Colonic mucosa (tissue), 4 donors: ENCODE measurements at regions not wholly inside any gene's neighbourhood (a gene's known extent, or its start where the extent isn't known, plus 50 kb on each side); places are given as distances from the start of the nearest gene placed in this dataset.

Source experiments
- DNase-seq: peaks from one replicate; pipeline ENCODE4 v3.0.0-alpha.2; 2020
- H3K27ac ChIP-seq: fragments of 200-600 bp; one replicate; pipeline ENCODE4 v1.8.0; 2021
- H3K27me3 ChIP-seq: fragments of 200-600 bp; one replicate; pipeline ENCODE4 v1.8.0; 2021
- H3K36me3 ChIP-seq: fragments of 200-600 bp; one replicate; pipeline ENCODE4 v1.8.0; 2021
- H3K4me1 ChIP-seq: fragments of 200-600 bp; one replicate; pipeline ENCODE4 v1.8.0; 2021; ENCODE audit warnings: mild to moderate bottlenecking
- H3K4me3 ChIP-seq: fragments of 200-600 bp; one replicate; pipeline ENCODE4 v1.8.0; 2021
- H3K9ac ChIP-seq, 2 donors: one replicate each; pipeline ENCODE4 v1.7.0; 2013; ENCODE audit warnings: control low read depth in 2 of 2, low read depth in 2 of 2, low read length in 2 of 2
- H3K9me3 ChIP-seq: fragments of 200-600 bp; one replicate; pipeline ENCODE4 v1.8.0; 2021
- intact Hi-C: fragments of 100-400 bp; cut with DNase I; formaldehyde crosslinking; loops from one replicate; pipeline ENCODE4 v1.14.1; 2022
- TF ChIP-seq, protein P1 (sequence below): fragments of 200-600 bp; IDR thresholded peaks from one replicate; pipeline ENCODE4 v1.8.0; 2022; ENCODE audit warnings: antibody characterized with exemption, mild to moderate bottlenecking
- donor health status: healthy.
- donor health status: DM: no; HTN: no; CAD: no.
- donor health status: DM: no; HTN: no; CAD: no.

DNA sequence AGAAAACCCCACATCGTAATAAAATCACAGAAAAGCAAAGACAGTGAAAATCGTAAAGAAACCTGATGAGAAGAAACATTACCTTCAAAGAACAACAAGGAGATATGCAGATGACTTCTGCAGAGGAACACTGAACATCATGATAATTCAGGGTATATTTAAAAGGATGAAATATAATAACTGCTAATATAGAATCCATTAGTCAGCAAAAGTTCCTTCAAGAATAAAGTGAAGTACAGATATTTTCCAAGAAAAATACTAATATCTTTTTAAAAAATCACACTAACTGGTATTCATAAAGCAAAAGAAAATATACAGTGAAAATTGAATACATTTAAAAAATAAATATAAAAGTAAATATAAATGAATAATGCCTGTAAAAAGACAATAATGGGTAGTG is 176.3 kb upstream of the VEGFC start:
- Histone ChIP-seq H3K36me3 (no peaks in the 10 kb centered on the region), H3K9me3 (no peaks in the 10 kb centered on the region)
- intact Hi-C loops, result no loop called here

DNA sequence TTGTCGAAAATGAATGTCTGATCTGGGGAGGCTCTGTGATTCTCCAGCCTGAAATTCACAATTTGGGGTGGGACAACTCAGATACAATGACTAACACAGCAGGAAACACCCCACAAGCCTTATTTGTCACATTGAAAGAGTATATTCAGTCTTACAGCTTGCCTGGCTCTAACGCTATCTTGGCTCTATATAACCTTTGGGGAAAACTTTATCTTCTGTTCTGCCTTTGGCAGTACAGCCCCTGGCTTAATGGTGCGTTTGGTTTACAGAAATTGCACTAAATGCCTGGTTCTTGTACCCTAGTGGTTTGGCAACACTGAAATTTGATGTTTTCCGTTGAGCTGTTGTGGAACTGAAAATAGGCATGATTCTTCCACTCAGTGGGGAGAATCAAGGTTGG is 178.1 kb upstream of the VEGFC start:
- no peak overlapping the region for H3K27ac ChIP-seq
- H3K9me3 ChIP-seq, result no peaks in the 10 kb centered on the region
- no peaks in the 10 kb centered on the region for H3K27me3 ChIP-seq
- intact Hi-C loops, result no loop called here
- H3K4me1 ChIP-seq, result no peaks in the 10 kb centered on the region
- TF ChIP-seq, protein P1, sequence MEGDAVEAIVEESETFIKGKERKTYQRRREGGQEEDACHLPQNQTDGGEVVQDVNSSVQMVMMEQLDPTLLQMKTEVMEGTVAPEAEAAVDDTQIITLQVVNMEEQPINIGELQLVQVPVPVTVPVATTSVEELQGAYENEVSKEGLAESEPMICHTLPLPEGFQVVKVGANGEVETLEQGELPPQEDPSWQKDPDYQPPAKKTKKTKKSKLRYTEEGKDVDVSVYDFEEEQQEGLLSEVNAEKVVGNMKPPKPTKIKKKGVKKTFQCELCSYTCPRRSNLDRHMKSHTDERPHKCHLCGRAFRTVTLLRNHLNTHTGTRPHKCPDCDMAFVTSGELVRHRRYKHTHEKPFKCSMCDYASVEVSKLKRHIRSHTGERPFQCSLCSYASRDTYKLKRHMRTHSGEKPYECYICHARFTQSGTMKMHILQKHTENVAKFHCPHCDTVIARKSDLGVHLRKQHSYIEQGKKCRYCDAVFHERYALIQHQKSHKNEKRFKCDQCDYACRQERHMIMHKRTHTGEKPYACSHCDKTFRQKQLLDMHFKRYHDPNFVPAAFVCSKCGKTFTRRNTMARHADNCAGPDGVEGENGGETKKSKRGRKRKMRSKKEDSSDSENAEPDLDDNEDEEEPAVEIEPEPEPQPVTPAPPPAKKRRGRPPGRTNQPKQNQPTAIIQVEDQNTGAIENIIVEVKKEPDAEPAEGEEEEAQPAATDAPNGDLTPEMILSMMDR, result no peak
- no peak for DNase-seq
- no peak overlapping the region for H3K4me3 ChIP-seq
- H3K9ac ChIP-seq, result no peak overlapping the region
- H3K36me3 ChIP-seq, result no peaks in the 10 kb centered on the region

More for the DNA sequence above, 176.3 kb upstream of the VEGFC start:
- Histone ChIP-seq H3K4me3 (no peak overlapping the region), H3K9ac (no peak overlapping the region), H3K27me3 (no peaks in the 10 kb centered on the region), H3K4me1 (no peaks in the 10 kb centered on the region), H3K27ac (no peak overlapping the region)
- TF ChIP-seq, protein P1, result no peak
- DNase-seq, result no peak

DNA sequence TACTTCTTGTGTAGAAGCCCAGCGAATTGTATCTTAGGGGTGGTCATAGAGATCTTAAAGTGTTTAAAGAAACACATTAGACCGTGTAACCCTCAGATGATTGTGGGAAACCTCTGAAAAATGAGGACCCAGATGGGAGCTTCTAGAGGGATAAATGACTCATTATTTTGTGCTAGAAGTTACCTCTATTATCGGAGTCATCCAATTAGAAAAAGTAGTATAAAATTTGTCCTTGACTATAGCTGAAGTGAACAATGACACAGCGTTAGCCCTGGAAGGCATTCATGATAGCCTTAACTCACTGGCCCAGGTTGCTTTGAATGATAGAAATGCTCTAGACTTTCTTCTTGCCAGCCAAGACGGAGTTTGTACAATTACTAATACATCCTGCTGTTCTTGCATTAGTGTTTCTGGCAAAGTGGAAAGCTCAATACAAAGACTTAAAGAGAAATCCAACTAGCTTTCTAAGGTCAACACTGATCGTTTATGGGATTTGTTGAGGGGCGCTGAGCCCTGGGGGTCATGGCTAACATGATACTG is 178.9 kb upstream of the VEGFC start:
- no peaks in the 10 kb centered on the region for H3K27me3 ChIP-seq
- H3K9ac ChIP-seq, result no peak overlapping the region
- no peak overlapping the region for H3K4me3 ChIP-seq
- H3K36me3 ChIP-seq, result no peaks in the 10 kb centered on the region
- no peaks in the 10 kb centered on the region for H3K9me3 ChIP-seq
- TF ChIP-seq, protein P1, result no peak
- no peak for DNase-seq
- no peaks in the 10 kb centered on the region for H3K4me1 ChIP-seq
- no peak overlapping the region for H3K27ac ChIP-seq
- intact Hi-C loops, result no loop called here

DNA sequence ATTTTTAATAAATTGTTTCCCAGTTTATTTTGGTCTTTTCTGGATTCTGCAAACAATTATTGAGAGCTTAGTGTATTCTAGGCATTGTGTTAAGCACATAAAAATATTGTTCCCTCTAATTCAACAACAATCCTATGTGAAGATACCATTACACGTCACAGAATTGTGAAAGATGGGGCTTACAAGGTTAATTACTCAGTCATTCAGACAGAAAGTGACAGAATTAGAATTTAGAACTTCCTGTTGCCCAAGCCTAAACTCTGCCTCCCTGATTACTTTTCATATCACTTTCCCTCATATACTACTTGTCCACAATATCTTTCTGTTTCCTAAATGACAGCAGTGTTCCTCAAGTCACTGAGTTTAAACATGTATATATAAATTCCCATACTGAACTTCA is 186.7 kb upstream of the VEGFC start:
- DNase-seq, result no peak

DNA sequence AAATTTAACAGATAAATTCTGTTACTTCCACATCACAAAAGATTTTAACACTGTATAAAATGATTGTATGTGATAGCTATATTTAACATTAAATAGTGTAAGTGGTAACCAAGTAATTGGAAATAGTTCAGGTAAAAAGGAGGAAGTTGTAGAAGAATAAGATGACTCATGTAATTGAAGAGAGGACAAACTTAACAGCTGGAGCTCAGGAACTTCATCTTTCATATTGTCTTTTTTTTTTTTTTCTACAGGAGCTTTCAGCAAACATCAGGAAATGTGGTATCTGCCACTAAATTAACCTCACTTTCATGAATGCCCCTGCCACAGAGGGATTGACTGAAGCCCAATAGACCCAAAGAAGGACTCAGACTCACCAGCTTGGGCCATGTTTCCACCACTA is 188.4 kb upstream of the VEGFC start:
- no peaks in the 10 kb centered on the region for H3K36me3 ChIP-seq
- no peaks in the 10 kb centered on the region for H3K9me3 ChIP-seq
- H3K9ac ChIP-seq, result no peak overlapping the region
- no peaks in the 10 kb centered on the region for H3K4me1 ChIP-seq
- no peak for DNase-seq
- no peaks in the 10 kb centered on the region for H3K27me3 ChIP-seq
- intact Hi-C loops, result no loop called here
- H3K27ac ChIP-seq, result no peak overlapping the region
- no peak overlapping the region for H3K4me3 ChIP-seq
- TF ChIP-seq, protein P1, result no peak

More for the DNA sequence above, 186.7 kb upstream of the VEGFC start:
- Histone ChIP-seq H3K4me3 (no peak overlapping the region), H3K9ac (no peak overlapping the region), H3K36me3 (no peaks in the 10 kb centered on the region), H3K4me1 (no peaks in the 10 kb centered on the region), H3K27ac (no peak overlapping the region), H3K27me3 (no peaks in the 10 kb centered on the region), H3K9me3 (no peaks in the 10 kb centered on the region)
- TF ChIP-seq, protein P1, result no peak
- intact Hi-C loops, result no loop called here
